Tongue (tissue), 1 donor: ENCODE measurements at regions not wholly inside any gene's neighbourhood (a gene's known extent, or its start where the extent isn't known, plus 50 kb on each side); places are given as distances from the start of the nearest gene placed in this dataset.

ENCODE experiments used
- DNase-seq: peaks from one replicate; pipeline ENCODE4 v3.0.0-alpha.2; 2015

DNA sequence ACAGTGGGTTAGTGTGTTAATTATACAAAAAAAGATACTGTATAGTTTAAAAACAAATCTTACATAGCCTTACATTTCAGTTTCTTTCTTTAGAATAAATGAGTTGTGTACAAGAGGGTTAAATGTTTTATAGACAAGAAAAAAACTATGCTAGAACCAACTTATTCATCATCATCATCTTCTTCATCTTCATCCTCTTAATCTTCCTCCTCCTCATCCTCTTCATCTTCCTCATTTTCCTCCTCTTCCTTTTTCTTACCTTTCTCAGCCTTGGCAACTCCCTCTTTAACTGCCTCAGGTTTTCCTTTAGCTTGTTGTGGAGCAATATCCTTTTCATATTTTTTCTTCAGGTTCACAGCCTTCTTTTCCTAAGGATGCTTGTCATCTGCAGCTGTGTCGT lies 53.7 kb downstream of the RPS12 start:
- no peak for DNase-seq

DNA sequence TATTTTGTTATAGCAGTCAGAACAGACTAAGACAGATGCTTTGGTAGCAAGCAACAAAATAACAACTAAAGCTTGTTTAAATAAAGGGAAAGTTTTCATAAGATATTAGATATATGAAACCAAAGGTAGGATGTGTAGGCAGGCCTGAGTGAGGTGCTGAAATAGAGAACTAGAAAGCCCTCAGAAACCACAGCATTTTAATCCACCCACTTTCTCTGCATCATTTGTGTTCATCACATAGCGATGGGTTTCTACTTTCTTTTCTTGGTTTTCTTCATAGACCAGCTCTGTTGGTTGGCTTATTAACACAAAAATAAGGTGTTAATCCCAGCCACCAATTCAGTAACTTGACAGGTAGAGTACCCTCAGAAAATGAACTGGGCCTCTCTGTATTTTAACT lies 58.6 kb downstream of the RPS12 start:
- no peak for DNase-seq

- no peak for DNase-seq
Measured at GRCh38 chr6:132877003-132877402, 62.6 kb downstream of the RPS12 start.

DNA sequence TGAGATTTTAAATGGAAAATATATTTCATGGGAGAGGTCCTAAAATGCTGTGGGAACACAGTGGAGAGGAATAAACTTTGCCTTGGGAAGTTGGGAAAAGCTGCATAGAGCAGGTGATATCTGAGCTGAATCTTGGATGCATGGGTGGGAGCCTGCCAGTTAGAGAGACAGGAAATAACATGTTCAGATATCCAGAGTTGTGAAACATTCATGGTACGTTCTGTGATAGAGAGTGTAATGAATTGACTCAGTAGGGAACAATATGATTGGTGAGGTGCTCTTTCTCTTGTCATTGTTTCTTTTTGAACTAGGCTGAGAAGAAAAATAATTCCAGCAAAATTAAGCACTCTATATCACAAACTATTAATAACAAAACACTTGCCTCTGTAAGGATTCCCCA lies 72.8 kb downstream of the RPS12 start:
- DNase-seq = no peak

DNA sequence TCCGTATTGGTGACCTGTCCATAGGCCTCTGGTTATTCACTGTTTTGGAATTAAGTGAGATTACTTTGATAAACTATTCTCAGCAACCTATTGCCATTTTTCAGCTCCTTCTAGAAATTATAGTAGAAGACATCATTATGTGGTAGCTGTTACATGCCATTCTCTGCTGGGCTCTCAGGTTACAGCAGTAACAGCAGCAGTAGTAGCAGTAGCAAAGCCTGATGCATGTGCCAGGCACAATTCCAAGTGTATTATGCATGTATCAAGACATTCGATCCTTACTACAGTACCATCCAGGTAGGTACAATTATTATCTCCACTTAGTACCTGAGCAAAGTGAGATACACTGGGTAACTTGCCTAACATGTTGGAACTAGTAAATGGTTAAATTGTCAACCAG lies 74.3 kb downstream of the RPS12 start:
- DNase-seq = no peak

GRCh38 chr6:132892929-132893771 lies 78.8 kb downstream of the RPS12 start:
- DNase-seq = no peak

DNA sequence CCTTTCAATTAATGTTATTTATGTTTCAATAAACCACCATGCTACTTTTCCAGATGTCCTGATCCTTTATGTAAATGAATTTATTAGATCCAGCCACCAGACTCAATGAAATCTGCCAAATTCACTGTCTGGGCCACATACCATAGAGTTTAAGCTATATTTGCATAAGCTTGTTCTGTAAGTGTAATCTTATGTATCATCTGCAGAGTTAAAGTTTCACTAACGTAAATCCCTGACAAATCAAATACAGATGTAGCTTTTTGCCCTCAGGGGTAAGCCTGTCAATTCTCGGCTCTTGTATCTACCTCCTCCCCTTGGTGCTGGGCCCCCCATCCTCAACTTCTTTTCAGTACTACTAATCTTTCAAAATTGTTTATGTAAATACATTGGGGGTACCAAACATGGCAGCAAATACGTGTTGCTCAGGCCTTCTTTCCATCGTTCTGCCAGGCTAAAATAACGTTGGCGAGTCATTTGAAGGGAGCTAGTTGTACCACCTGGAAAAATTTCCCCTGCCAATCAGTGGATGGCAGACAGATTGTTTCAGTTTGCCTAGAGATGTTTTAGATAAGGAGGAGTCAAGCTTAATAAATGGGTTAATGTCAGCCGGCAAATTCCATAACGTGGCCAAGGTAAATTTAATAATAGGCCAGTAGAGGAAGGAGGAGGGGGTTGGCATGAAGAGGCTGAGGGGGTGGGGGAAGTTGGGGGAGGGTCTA lies 79.6 kb downstream of the RPS12 start:
- DNase-seq = no peak

- DNase-seq = no peak
Measured at GRCh38 chr6:132898376-132898775, 84.0 kb downstream of the RPS12 start.

- no peak for DNase-seq
Measured at GRCh38 chr6:132900849-132901248, 86.5 kb downstream of the RPS12 start.

DNA sequence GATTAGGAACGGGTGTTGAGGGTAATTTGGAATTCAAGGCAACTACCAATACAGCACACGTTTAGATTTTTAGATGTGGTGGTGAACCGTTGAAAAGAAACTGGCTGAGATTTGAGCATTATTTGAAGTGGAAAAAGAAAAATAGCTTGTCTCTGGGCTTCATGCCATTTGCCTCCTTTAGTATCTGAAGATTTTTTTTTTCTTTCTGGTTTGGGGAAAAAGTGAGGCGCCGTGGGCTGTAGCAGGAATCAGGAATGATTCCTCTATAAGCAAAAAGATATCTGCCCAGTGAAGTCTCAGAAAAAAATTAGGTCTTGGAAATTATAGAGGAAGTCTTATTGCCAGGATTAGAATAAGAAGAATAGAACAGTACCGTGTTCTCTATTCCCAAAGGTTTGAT lies 88.5 kb downstream of the RPS12 start:
- DNase-seq = no peak

- DNase-seq = no peak
Measured at GRCh38 chr6:132907231-132907630, 92.9 kb downstream of the RPS12 start.

GRCh38 chr6:132907914-132908313 lies 93.5 kb downstream of the RPS12 start:
- DNase-seq = no peak

GRCh38 chr6:132909742-132910141 lies 95.4 kb downstream of the RPS12 start:
- no peak for DNase-seq

DNA sequence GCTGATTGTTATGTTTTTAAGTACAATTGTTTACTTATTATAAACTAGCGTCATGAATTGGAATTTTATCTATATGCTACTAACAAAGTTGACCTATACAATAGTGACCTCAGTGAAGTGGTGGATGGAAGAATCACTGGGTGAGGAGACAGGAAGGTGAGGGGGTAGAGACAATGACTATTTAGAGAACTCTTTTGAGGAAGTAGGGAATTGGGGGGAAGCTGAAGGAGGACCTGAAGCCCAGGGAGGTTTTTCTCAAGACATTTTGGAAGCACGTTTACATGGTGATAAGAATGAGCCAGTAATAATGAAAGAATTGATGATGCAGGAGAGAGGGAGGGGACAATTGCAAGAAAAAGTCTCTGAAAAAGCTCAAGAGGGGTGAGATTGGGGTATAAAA lies 96.4 kb downstream of the RPS12 start:
- DNase-seq = no peak

GRCh38 chr6:132919045-132919860 lies 104.9 kb downstream of the RPS12 start:
- peak; percentile 84 for DNase-seq

GRCh38 chr6:132927713-132928112 lies 113.3 kb downstream of the RPS12 start:
- DNase-seq = no peak

- no peak for DNase-seq
Measured at GRCh38 chr6:132929141-132929540, 114.8 kb downstream of the RPS12 start.

GRCh38 chr6:132931313-132931712 lies 116.9 kb downstream of the RPS12 start:
- DNase-seq = no peak

- DNase-seq = no peak
Measured at GRCh38 chr6:132931936-132932514, 117.7 kb downstream of the RPS12 start.

GRCh38 chr6:132932588-132932987 lies 118.2 kb downstream of the RPS12 start:
- DNase-seq = no peak

GRCh38 chr6:132933090-132933489 lies 118.7 kb downstream of the RPS12 start:
- peak; percentile 70 for DNase-seq

DNA sequence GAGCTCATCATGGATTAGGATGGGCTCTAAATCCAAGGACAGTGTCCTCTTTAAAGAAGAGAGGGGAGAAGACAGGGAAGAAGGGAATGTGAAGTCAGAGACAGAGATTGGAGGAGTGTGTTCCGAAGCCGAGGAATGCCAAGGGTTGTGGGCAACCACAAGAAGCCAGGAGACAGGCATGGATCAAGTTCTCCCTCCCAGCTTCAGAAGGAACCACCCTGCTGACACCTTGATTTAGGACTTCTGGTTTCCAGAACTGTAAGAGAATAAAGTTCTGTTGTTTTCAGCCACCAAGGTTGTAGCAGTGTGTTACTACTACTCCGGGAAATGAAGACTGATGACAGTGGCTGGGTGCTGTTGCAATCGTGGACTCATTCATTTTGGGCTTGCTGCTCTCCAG lies 120.1 kb downstream of the RPS12 start:
- DNase-seq = no peak

DNA sequence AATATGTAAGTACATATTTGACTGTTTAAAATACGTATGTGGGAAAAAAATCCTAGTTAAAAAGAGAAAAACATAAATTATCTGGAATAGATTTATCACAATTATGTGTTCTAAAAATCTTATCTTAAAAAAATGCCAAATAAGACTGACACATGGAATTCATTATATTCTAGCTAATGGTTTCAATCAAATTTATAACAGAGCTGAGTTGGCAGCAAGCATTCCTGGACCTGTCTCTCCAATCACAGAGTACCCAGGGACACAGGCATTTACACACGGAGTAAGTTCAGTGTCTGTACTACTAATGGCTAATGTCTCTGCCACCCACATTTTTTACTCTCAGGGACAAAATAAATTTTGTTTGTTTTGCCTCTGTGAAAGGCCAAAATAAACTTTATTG lies 122.3 kb downstream of the RPS12 start:
- no peak for DNase-seq
